Stimulated activated CD8-positive, alpha-beta memory T cell treated with anti-CD3 and anti-CD28 coated beads, Interleukin-4, amount 100 ng/mL, for 48 hours (primary cell): ENCODE measurements at regions not wholly inside any gene's neighbourhood (a gene's known extent, or its start where the extent isn't known, plus 50 kb on each side); places are given as distances from the start of the nearest gene placed in this dataset.
"Not testable (repeated sequence)": the region's sequence is repeated elsewhere in the genome, so short reads cannot be mapped to it uniquely, and the experiment has no call there.

Experiments used
- DNase-seq: peaks from one replicate; pipeline ENCODE4 v3.0.0-alpha.2; 2020

DNA sequence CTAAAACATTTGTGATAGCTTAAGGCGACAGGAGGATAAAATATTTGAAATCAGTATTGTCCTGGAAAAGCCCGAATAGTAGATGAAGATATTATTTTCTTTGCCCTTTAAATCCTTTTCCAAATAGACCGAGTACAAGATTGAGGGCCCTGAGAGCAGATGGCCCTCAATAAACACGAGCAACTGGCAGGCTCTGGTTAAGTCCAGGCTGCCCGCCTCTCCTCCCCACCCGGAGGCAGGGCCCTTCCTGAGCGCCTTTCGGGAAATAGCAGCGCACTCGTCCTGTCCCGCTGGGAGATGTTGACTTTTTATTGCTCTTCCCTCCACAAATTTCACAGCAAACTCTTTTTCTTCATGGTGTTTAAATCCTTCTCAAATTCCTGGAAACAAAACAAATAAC is 50.8 kb upstream of the MAX start:
- no peak for DNase-seq

DNA sequence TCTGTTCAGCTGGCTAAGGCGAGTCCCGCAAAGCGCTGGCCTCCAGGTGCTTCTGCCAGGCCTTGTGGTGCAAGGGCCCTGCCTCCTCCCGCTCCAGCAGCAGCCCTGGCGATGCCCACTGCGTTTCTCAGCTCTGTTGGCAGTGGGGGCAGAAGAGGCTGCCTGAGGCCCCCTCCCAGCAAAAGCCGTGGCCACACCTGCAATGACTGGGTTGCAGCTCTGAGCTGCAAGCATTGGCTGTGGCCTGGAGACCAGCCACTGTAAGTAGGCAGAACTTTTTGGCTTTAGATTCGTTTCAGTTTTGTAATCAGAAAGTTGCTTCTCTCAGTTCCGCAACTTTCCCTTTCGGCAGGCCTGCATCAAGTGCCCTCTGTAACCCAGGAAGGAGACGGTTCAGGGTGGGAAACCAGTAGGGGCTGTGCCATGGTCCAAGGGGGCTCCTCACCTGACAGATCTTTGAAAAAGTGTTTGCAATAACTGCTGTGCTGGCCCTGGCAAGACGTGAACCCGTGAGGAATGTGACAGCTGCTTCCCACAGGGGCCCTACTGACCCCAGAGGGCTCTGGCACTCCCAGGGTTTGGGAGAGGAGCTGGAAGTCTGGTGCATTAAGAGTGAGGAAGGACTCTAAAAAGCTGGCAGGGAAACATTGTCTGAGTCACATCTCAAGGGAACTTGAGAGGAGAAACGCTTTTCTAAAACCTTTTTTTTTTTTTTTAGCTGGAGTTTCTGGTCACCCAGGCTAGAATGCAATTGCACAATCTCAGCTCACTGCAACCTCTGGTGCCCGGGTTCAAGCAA is 54.5 kb upstream of the MAX start:
- no peak for DNase-seq

DNA sequence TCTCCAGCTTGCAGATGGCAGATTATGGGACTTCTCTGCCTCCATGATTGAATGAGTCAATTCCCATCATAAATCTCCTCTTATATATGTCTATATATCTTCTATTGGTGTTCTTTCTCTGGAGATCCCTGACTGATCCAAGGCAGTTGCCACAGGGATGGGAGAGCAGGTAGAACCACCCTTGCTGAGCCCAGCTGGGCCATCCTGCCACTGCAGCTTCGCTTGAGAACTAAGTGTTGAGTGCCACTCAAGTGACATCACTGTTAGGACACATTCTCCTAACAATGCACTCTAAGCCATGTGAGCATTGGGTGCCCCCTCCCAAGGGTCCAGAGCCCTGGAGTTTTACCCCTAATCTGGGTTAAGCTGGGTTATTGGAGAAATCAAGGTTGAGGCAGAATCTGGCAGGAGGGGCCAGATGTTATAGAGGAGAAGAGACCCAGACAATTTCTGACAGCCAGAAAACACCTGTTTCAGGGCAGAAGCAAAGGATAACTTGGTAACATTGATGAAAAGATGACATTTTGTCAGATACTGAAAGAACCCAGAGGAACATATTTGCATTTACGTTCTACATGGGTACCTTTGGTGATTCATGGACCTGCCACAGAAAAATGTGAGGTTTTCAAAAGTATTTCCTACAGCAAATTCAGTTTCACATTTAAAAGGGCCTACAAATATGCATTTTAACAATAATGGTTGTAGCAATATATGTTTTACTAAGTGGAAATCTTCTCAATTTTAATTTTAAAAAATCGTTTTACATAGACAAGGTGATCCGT is 57.2 kb upstream of the MAX start:
- no peak for DNase-seq

DNA sequence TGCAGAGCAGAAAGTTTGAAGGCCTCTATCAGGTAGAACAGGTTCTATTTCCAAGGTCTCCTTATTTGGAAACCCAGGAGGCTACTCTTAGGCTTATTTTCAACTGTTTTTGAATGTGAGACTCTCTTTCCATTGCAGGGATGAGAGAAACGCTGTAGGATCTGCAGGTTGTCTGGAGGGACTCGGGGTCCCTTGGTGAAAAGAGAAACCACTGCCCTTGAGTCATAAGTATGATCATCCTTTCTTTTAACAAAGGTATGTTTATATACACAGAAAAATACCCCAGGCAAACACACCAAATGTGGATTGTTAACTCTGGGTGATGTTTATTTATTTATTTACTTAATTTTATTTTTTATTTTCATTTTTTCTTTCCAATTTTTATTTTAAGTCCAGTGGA is 57.8 kb upstream of the MAX start:
- no peak for DNase-seq

DNA sequence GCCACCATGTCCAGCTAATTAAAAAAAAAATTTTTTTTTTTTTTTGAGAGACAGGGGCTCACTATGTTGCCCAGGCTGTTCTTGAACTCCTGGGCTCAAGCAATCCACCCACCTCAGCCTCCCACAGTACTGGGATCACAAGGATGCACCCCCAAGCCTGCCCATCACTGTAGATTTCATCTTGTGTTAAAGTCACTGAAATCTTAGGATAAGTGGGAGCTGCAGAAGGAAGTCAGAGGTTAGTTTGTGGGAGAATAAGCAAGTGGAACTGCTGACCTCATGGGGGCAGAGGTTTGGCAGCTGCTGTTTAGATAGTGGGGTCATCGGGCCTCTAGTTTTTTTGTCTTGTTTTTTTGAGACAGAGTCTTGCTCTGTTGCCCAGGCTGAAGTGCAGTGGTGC is 59.7 kb upstream of the MAX start:
- no peak for DNase-seq

DNA sequence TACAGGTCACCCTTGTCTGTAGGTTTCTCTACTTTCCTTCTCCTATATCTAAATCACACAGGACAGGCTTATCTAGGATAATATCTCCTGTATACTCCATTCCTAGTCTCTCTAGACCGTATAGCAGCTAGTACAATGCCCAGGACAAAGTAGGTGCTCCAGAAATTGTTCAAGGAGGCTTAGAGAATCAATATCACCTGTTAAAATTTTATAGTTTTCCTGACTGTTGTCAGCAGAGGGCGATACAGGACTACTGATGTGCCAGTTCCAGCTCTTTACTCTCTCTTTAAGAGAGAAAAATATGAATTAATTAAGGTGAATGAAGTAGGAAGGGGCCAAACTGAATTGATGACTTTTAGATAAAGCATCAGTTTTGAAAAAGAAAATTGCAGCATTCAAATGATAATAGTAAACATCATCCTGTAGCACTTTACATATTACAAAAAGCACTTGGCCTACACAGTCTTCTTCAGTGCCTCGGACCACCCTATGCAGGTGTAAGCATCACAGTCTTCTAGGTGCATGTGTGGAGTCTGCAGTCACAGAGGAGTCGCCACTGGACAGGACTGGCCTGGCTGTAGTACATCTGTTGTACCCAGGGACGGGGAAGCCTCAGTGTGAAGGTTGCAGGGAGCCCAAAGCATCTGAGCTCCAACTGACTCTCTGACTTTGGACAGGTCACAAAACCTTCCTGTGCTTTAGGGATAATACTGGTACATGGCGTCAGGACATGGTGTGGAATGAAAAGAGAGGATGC is 61.9 kb upstream of the MAX start:
- peak; percentile 40 for DNase-seq

DNA sequence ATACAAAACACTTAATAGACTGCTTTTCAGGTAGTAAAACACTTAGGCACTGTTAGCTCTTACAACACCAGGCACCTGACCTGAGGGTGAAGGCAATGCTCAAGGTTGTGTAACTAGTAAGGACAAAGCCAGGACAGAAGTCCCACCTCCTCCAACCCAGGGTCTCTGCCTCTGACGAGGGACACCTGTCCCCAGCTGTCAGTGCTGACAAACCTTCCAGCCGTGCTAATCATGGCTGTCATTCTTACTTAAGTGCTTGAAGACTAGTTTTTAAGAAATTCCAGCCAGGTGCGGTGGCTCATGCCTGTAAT is 62.5 kb upstream of the MAX start:
- DNase-seq = no peak

DNA sequence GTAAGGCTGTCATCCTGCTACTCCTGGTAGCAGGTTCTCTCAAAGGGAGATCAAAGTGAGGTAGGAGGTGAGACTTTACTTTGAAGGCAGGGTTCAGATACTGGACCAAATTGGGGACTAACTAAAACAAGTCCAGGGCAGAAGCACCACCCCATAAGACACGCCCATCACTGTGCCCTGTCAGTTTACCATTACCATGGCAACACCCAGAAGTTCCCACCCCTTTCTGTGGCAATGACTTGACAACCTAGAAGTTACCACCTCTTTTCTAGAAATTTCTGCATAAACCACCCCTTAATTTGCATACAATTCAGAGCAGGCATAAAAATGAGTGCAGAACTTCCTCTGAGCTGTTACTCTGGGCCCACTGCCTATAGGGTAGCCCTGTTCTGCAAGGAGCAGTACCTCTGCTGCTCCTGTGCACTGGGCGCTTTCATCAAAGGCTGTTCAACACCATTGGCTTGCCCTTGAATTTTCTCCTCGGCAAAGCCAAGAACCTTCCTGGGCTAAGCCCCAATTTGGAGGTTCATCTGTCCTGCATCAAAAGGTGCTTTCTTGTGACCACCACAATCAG is 64.8 kb upstream of the MAX start:
- no peak for DNase-seq

DNA sequence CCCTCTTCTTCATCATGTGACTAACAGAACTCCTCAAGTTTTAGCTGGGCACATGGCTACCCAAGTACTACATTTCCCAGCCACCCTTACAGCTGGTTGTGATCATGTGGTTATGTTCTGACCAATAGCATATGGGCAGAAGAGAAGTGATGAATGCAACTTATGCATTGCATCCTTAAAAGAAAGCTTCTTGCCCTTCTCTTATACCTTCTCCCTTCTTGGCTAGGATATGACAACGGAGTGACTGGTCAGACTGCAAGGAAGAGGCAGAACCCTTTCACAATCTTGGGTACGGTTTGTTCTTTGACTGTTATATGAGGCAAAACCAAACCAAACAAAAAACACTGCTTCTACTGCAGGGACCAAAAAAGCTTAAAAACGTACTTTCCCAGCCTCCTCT is 66.5 kb upstream of the MAX start:
- no peak for DNase-seq

DNA sequence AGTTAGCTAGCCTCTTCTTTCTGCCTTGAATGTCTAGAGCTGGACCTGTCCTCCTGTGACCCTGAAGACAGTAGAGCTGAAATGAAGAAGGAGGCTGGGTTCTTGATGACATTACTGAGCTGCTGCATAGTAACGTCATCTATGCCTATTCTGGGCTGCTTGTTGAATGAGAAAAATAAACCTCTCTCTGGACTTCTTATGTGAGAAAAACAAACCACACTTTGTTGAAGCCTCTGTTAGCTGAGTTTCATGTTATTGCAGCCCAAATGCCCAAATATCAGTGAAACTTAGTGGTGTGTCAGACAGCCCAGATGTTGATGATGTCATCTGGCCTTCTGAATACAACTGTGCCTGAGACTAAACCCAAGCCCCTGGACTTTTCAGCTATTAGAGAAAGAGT is 67.0 kb upstream of the MAX start:
- DNase-seq = no peak

DNA sequence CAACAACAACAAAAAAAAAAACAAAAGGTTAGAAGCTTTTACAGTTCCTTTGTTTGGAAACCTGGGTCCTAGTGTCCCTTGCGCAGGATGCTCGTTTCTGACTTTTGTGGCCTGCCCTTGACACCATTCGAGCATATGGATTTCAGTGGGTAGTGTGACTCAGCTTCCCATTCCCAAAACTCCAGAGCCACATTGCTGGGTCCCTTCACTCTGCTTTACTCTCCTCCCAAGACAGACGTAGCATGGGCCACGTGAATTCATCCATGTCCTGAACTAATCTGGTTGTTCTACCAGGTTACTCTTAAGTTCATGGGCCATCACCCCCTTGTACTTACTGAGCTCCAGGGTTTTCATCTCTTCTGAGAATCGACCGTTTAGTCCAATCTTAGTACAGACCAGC is 68.0 kb upstream of the MAX start:
- DNase-seq = no peak

DNA sequence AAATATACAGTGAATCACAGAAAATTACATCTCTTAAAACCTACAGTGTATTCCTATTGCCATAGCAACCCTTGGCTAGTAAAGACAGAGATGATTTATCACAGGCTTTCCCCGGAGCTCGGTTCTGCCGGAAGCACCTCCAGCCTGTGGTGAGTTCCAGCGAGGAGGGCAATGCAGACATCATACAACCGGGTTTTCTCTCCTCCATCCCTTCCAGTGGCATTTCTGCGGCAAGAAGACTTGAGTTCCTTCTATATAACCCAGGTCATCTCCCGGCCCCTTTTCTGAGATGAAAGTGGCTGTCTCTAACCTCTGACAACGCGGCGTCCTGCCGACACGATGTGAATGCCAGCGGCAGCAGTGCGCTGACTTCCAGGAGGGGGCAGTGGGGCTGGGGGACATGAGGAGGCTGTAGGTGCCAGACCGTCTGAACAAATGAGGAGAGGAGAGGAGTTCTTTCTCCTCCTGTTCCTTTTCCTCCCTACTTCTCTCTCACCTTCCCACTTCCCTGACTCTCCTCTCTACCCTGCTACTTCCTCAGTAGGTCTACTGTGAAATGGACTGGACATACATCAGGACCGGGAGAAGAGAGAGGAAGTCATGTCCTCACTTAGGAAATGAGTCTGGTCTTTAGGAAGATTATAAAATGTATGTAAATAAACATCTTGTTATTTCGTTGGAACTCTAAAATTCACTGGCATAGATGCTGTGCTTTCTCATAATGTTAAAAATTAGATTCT is 68.6 kb upstream of the MAX start:
- peak; percentile 60 for DNase-seq

DNA sequence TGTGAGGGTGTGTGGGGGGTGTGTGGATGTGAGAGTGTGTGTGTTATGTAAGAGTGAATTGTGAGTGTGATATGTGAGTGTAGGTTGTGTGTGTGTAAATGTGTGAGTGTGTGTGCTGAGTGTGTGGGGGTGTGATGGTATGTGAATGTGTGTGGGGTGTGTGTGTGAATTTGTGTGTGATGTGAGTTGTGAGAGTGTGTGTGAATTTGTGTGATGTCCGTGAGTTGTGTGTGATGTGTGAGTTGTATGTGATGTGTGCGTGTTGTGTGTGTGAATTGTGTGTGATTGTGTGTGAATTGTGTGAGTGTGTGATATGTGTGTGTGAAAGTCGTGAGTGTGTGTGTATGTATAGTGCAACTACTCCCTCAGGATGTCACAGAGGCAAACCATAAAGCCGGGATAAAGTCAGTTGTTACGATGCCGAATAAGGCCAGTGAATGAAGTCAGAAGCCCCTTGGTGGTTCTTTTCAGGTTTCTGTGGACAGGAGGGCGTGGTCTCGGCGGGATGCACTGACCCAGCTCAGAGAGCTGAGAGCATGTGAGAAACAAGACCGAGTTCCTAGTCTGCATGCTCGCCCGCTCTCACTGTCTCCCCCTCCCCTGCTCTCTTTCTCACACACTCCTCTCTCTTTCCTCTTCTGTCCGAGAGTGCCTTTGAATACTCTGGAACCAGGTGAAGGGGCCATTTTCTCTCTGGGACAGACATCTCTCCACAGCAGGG is 71.8 kb upstream of the MAX start:
- DNase-seq = no peak

DNA sequence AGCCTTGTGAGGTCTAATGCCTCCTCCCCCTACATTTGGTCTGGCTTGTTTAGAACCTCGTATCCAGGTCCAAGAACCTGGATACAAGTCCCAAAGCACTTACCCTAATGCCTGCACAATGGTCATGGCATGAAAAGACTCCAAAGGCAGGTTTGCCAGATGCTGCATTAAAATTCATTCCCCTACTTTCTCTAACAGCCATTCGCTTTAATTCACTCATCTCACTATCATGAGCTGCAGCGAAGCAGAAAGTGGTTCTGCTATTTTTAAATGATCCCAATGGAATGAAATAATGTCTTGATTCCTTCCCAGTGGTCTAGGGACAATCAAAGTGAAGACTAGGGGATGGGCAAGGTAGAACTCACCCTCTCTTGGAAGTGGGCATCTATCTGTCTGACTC is 72.5 kb upstream of the MAX start:
- no peak for DNase-seq

DNA sequence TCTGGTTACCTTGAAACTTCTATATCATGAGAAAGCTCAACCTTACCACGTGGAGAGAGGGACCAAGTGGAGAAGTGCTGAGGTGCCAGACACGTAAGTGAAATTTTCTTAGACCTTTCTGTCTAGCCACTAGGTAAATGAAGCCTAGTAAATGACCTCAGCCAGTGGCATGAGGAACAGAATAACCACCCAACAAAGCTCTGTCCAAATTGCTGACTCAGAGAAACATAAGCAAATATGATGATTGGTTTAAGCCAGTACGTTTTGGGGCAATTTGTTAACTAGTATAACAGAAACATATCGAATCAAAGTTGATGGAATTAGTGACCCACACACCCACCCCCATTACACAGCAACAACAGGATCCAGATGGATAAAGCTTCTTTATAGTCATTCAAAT is 75.2 kb upstream of the MAX start:
- no peak for DNase-seq

DNA sequence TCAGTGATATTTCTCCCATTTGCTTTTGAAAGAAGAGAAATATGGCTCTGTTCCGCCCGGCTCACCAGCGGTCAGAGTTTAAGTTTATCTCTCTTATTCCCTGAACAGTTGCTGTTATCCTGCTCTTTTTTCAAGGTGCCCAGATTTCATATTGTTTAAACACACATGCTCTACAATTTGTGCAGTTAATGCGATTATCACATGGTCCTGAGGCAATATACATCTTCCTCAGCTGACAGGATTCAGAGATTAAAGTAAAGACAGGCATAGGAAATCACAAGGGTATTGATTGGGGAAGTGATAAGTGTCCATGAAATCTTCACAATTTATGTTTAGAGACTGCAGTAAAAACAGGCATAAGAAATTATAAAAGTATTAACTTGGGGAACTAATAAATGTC is 76.9 kb upstream of the MAX start:
- not testable (repeated sequence) for DNase-seq

DNA sequence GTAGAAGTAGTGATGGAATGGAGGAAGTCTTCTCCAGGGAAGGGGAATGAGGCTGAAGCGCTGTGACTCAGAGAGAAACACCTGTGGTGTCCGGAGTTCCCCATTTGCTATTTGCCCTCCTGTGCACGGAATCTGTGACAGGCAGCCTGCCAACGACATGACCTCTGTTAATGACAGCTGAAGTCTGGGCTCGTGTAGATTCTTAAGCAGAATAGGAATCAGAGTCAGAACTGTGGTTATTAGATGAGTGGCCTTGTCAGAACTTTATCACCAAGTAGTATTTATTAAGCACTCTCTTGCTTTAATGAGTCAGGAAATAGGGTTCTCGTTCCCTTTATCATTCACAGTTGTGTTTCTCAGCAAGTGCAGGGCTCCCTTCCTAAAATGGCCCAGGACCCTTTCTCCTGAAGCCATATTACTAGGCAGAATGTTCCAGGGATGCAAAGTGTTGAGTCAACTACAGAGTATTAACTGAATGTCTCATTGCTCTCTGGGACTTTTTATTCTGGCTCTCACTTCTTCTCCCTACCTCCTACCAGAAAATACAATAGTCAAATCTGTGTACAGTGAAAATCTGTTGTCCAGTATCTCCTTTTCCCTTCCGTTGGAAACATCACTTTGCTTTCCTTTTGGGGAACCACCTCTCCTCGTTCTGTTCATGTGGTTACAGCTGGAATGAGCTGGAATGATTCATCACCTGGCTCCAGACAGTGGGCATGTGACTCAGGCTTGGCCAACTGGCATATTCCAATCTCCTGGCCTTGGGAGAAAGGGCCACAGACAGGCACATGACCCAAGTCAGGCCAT is 77.8 kb upstream of the MAX start:
- DNase-seq = peak; percentile 60

DNA sequence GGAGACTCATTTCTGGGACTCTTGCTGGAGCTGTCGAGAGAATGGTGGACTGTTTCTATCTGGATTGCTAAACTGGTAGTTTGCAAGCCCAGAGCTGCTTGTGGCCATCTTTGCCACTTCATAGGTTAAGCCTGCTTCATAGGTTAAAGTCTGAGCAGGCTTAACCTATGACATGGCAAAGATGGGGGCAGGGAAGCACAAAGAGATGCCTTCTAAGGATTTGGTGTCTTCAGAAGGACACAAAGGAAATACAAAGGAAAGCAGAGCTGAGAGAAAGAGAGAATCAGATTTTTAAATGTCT is 78.4 kb upstream of the MAX start:
- DNase-seq = no peak

DNA sequence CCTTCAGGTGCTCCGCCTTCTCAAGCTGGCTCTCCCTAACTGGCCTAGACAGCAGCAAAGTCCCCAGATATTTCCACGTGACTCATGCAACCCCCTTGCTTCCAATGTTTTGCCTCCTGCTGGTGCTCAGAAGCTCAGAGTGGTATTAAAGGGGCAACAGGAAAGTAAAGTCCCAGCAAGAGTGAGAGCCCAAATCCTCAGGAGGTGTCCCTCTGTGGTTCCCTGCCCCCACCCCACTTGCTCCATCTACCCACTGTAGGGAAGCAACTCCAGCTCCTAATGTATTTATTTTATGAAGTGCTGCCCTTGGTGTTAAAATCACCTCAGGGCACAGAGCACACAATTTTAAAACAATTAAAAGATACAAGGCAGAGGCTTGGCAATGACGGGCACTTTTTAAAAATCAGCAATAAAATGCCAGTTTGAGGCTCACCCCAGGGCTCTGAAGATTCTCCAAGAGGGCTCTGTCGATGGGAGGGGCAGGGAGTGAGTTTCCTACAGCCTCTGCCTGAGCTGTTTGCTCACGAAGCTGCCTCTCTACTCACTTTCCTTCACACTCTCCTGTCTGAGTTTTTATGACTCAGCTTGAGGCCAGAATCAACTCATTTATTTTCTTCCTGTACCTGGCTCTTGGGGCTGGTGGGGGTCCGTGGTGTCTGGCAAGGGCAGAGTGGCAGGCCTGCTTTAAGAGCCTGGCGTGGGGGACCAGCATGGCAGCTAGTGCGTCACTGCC is 81.9 kb upstream of the MAX start:
- DNase-seq = no peak

DNA sequence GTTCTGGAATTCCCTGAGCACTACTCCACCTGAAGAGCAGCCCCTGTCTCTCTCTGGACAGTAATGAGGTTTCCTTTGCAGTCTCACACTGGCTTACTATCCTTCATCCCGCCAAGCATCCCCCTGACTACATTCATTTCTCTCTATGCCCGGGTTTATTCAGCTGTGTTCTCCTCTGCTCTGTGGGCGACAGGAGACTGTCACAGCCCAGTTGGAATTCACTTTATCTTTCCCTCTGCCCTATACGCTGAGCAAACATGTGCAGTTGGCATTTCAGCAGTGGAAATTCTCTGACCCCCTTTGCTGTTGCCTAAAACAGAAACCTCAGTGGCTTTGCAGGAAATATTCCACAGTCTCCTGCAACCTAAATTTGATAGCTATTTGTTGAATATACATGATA is 83.5 kb upstream of the MAX start:
- no peak for DNase-seq

DNA sequence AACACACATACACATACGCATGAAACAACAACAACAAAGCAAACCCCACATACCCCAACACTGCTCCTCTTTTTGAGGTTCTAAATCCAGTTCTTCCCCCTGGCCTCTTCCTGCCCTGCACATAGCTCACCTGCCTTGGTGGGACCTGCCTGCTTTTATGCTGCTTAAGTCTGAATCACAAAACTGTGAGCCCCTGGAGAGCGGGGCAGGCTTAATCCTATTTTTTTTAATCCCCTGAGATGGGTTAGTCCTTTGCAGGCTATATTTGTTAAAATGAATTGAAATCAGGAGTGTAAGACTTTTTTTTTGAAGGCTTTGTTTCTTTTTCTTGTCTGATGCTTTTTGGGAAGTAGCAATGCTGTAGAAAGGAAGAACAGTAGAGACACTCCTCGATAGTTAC is 84.6 kb upstream of the MAX start:
- DNase-seq = no peak
